A549 (cell line): ENCODE measurements at regions not wholly inside any gene's neighbourhood (a gene's known extent, or its start where the extent isn't known, plus 50 kb on each side); places are given as distances from the start of the nearest gene placed in this dataset.

ENCODE experiments used
- CBX2 ChIP-seq: fragments of 200-600 bp; sonication (generic); IDR thresholded peaks from 2 replicates; pipeline ENCODE4 v1.6.1; 2016; ENCODE audit warnings: low read depth, mild to moderate bottlenecking, borderline replicate concordance
- CEBPB ChIP-seq, 2 experiments: fragments of >200 bp in 1 of 2; sonication (Bioruptor Twin) in 1 of 2; formaldehyde crosslinking in 1 of 2; IDR thresholded peaks; 2 replicates each; pipeline ENCODE4 v1.6.1; 2012 to 2016
- EP300 ChIP-seq, 2 experiments: fragments of >200 bp; sonication (Bioruptor Twin); formaldehyde crosslinking; IDR thresholded peaks; 2 replicates in 1 of 2; 3 replicates in 1 of 2; pipeline ENCODE4 v1.6.1; 2016 to 2017
- JUN ChIP-seq, 2 experiments: fragments of >200 bp; sonication (Bioruptor Twin); formaldehyde crosslinking; IDR thresholded peaks; 2 replicates in 1 of 2; 3 replicates in 1 of 2; pipeline ENCODE4 v1.6.1; 2016 to 2017
- MAFK ChIP-seq: fragments of 450-650 bp; IDR thresholded peaks from 2 replicates; pipeline ENCODE4 v1.6.1; 2014; ENCODE audit not compliant: partially characterized antibody
- MYC ChIP-seq: IDR thresholded peaks from 2 replicates; pipeline ENCODE4 v1.6.1; 2012; ENCODE audit warnings: mild to moderate bottlenecking, inconsistent platforms, low read length, improper control_type of control experiment, borderline replicate concordance
- POLR2A ChIP-seq: IDR thresholded peaks from 2 replicates; pipeline ENCODE4 v1.6.1; 2012; ENCODE audit warnings: mild to moderate bottlenecking, low read length
- POLR2AphosphoS2 ChIP-seq: conservative IDR thresholded peaks from 2 replicates; pipeline ENCODE4 v1.6.1; 2012; ENCODE audit warnings: low read length, improper control_type of control experiment, inconsistent platforms
- USF2 ChIP-seq: fragments of 450-650 bp; IDR thresholded peaks from 2 replicates; pipeline ENCODE4 v1.6.1; 2014; ENCODE audit warnings: antibody characterized with exemption
- ZSCAN20 ChIP-seq: fragments of 250-450 bp; sonication (Bioruptor Pico); IDR thresholded peaks from 2 replicates; pipeline ENCODE4 v1.8.0; 2022; ENCODE audit warnings: mild to moderate bottlenecking, moderate library complexity
- TF ChIP-seq, protein P1 (sequence below): fragments of >200 bp; sonication (Bioruptor Twin); formaldehyde crosslinking; IDR thresholded peaks from 3 replicates; pipeline ENCODE4 v1.5.1; 2016

DNA sequence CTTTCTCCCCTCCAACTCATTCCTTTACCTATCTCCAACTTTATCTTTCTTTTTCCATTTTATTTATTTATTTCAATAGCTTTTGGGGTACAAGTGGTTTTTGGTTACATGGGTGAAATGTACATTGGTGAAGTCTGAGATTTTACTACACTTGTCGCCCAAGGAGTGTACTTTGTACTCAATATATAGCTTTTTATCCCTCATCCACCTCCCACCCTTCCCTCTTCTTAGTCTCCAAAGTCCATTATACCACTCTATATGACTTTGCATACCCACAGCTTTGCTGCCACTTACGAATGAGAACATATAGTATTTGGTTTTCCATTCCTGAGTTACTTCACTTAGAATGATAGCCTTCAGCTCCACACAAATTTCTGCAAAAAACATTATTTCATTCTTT, 152.6 kb upstream of the NUDT4 start:
- TF ChIP-seq, protein P1, sequence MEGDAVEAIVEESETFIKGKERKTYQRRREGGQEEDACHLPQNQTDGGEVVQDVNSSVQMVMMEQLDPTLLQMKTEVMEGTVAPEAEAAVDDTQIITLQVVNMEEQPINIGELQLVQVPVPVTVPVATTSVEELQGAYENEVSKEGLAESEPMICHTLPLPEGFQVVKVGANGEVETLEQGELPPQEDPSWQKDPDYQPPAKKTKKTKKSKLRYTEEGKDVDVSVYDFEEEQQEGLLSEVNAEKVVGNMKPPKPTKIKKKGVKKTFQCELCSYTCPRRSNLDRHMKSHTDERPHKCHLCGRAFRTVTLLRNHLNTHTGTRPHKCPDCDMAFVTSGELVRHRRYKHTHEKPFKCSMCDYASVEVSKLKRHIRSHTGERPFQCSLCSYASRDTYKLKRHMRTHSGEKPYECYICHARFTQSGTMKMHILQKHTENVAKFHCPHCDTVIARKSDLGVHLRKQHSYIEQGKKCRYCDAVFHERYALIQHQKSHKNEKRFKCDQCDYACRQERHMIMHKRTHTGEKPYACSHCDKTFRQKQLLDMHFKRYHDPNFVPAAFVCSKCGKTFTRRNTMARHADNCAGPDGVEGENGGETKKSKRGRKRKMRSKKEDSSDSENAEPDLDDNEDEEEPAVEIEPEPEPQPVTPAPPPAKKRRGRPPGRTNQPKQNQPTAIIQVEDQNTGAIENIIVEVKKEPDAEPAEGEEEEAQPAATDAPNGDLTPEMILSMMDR = no peak
- TF ChIP-seq CBX2 (no peak), CEBPB (IDR thresholded peaks at IDR 0.05) (no peak), EP300 (IDR thresholded peaks at IDR 0.05) (no peak), MYC (no peak), JUN (IDR thresholded peaks at IDR 0.05) (no peak), ZSCAN20 (CRISPR knock-in tag) (no peak), USF2 (no peak), POLR2AphosphoS2 (no peak), POLR2A (no peak), MAFK (no peak)
